ENCODE measurements at regions not wholly inside any gene's neighbourhood (a gene's known extent, or its start where the extent isn't known, plus 50 kb on each side); places are given as distances from the start of the nearest gene placed in this dataset.

GRCh38 chr2:22501851-22502250 is 883.1 kb upstream of the KLHL29 start:
- FAIRE-seq (no peak), DNase-seq (ENCODE audit: insufficient read length, low spot score) (no peak)
- TF ChIP-seq TAF1 (IDR thresholded peaks at IDR 0.05; ENCODE audit: low read depth, low read length), result no peak
- no peak for TF ChIP-seq POU2F2 (IDR thresholded peaks at IDR 0.05; ENCODE audit: low read depth, low read length)

GRCh38 chr2:22513563-22513962 is 871.4 kb upstream of the KLHL29 start:
- TF ChIP-seq SPI1 (IDR thresholded peaks at IDR 0.05; ENCODE audit: low read depth, low read length) (no peak), POU2F2 (IDR thresholded peaks at IDR 0.05; ENCODE audit: low read depth, low read length) (no peak), POLR2AphosphoS5 (IDR thresholded peaks at IDR 0.05; ENCODE audit: low read depth, low read length) (no peak), POLR2A (IDR thresholded peaks at IDR 0.05; ENCODE audit: low read depth, low read length) (no peak), PAX5 (IDR thresholded peaks at IDR 0.05; ENCODE audit: insufficient read depth, low read length, severe bottlenecking) (no peak), TAF1 (IDR thresholded peaks at IDR 0.05; ENCODE audit: low read depth, low read length) (no peak)
- DNase-seq (ENCODE audit: insufficient read length, low spot score) (no peak), FAIRE-seq (no peak)

GRCh38 chr2:22517141-22517540 is 867.8 kb upstream of the KLHL29 start:
- DNase-seq (ENCODE audit: insufficient read length, low spot score) (no peak), FAIRE-seq (no peak)
- TF ChIP-seq POU2F2 (IDR thresholded peaks at IDR 0.05; ENCODE audit: low read depth, low read length) (no peak), SPI1 (IDR thresholded peaks at IDR 0.05; ENCODE audit: low read depth, low read length) (no peak), PAX5 (IDR thresholded peaks at IDR 0.05; ENCODE audit: insufficient read depth, low read length, severe bottlenecking) (no peak)

GRCh38 chr2:22518641-22519040 is 866.3 kb upstream of the KLHL29 start:
- no peak for TF ChIP-seq POLR2A (IDR thresholded peaks at IDR 0.05; ENCODE audit: low read depth, low read length)
- TF ChIP-seq SPI1 (IDR thresholded peaks at IDR 0.05; ENCODE audit: low read depth, low read length), result no peak
- no peak for TF ChIP-seq POU2F2 (IDR thresholded peaks at IDR 0.05; ENCODE audit: low read depth, low read length)
- TF ChIP-seq TAF1 (IDR thresholded peaks at IDR 0.05; ENCODE audit: low read depth, low read length), result no peak
- no peak for TF ChIP-seq POLR2AphosphoS5 (IDR thresholded peaks at IDR 0.05; ENCODE audit: low read depth, low read length)
- no peak for TF ChIP-seq PAX5 (IDR thresholded peaks at IDR 0.05; ENCODE audit: insufficient read depth, low read length, severe bottlenecking)
- FAIRE-seq (no peak), DNase-seq (ENCODE audit: insufficient read length, low spot score) (no peak)

- FAIRE-seq (no peak), DNase-seq (ENCODE audit: insufficient read length, low spot score) (no peak)
- TF ChIP-seq POLR2A (IDR thresholded peaks at IDR 0.05; ENCODE audit: low read depth, low read length) (no peak), SPI1 (IDR thresholded peaks at IDR 0.05; ENCODE audit: low read depth, low read length) (no peak), PAX5 (IDR thresholded peaks at IDR 0.05; ENCODE audit: insufficient read depth, low read length, severe bottlenecking) (no peak), POU2F2 (IDR thresholded peaks at IDR 0.05; ENCODE audit: low read depth, low read length) (no peak), TAF1 (IDR thresholded peaks at IDR 0.05; ENCODE audit: low read depth, low read length) (no peak), POLR2AphosphoS5 (IDR thresholded peaks at IDR 0.05; ENCODE audit: low read depth, low read length) (no peak)
Measured at GRCh38 chr2:22520369-22521288, 864.4 kb upstream of the KLHL29 start.

GRCh38 chr2:22521620-22522019 is 863.4 kb upstream of the KLHL29 start:
- FAIRE-seq (no peak), DNase-seq (ENCODE audit: insufficient read length, low spot score) (no peak)
- TF ChIP-seq POLR2AphosphoS5 (IDR thresholded peaks at IDR 0.05; ENCODE audit: low read depth, low read length) (no peak), POU2F2 (IDR thresholded peaks at IDR 0.05; ENCODE audit: low read depth, low read length) (no peak), TAF1 (IDR thresholded peaks at IDR 0.05; ENCODE audit: low read depth, low read length) (no peak), POLR2A (IDR thresholded peaks at IDR 0.05; ENCODE audit: low read depth, low read length) (no peak), SPI1 (IDR thresholded peaks at IDR 0.05; ENCODE audit: low read depth, low read length) (no peak), PAX5 (IDR thresholded peaks at IDR 0.05; ENCODE audit: insufficient read depth, low read length, severe bottlenecking) (no peak)

GRCh38 chr2:22525681-22526080 is 859.3 kb upstream of the KLHL29 start:
- FAIRE-seq (no peak), DNase-seq (ENCODE audit: insufficient read length, low spot score) (no peak)
- TF ChIP-seq TAF1 (IDR thresholded peaks at IDR 0.05; ENCODE audit: low read depth, low read length), result no peak

- FAIRE-seq, result no peak
- TF ChIP-seq POLR2A (IDR thresholded peaks at IDR 0.05; ENCODE audit: low read depth, low read length) (no peak), SPI1 (IDR thresholded peaks at IDR 0.05; ENCODE audit: low read depth, low read length) (no peak), PAX5 (IDR thresholded peaks at IDR 0.05; ENCODE audit: insufficient read depth, low read length, severe bottlenecking) (no peak), POU2F2 (IDR thresholded peaks at IDR 0.05; ENCODE audit: low read depth, low read length) (no peak), POLR2AphosphoS5 (IDR thresholded peaks at IDR 0.05; ENCODE audit: low read depth, low read length) (no peak), TAF1 (IDR thresholded peaks at IDR 0.05; ENCODE audit: low read depth, low read length) (no peak)
- no peak for DNase-seq (ENCODE audit: insufficient read length, low spot score)
Measured at GRCh38 chr2:22530131-22530530, 854.8 kb upstream of the KLHL29 start.

- TF ChIP-seq SPI1 (IDR thresholded peaks at IDR 0.05; ENCODE audit: low read depth, low read length) (no peak), POU2F2 (IDR thresholded peaks at IDR 0.05; ENCODE audit: low read depth, low read length) (no peak), PAX5 (IDR thresholded peaks at IDR 0.05; ENCODE audit: insufficient read depth, low read length, severe bottlenecking) (no peak), TAF1 (IDR thresholded peaks at IDR 0.05; ENCODE audit: low read depth, low read length) (no peak), POLR2A (IDR thresholded peaks at IDR 0.05; ENCODE audit: low read depth, low read length) (no peak), POLR2AphosphoS5 (IDR thresholded peaks at IDR 0.05; ENCODE audit: low read depth, low read length) (no peak)
- DNase-seq (ENCODE audit: insufficient read length, low spot score) (no peak), FAIRE-seq (no peak)
Measured at GRCh38 chr2:22536133-22536532, 848.8 kb upstream of the KLHL29 start.

- FAIRE-seq, result no peak
- DNase-seq (ENCODE audit: insufficient read length, low spot score), result no peak
- TF ChIP-seq SPI1 (IDR thresholded peaks at IDR 0.05; ENCODE audit: low read depth, low read length) (no peak), TAF1 (IDR thresholded peaks at IDR 0.05; ENCODE audit: low read depth, low read length) (no peak), PAX5 (IDR thresholded peaks at IDR 0.05; ENCODE audit: insufficient read depth, low read length, severe bottlenecking) (no peak), POU2F2 (IDR thresholded peaks at IDR 0.05; ENCODE audit: low read depth, low read length) (no peak), POLR2AphosphoS5 (IDR thresholded peaks at IDR 0.05; ENCODE audit: low read depth, low read length) (no peak), POLR2A (IDR thresholded peaks at IDR 0.05; ENCODE audit: low read depth, low read length) (no peak)
Measured at GRCh38 chr2:22554453-22554852, 830.5 kb upstream of the KLHL29 start.
